Breast epithelium (tissue), 4 donors: ENCODE measurements at regions not wholly inside any gene's neighbourhood (a gene's known extent, or its start where the extent isn't known, plus 50 kb on each side); places are given as distances from the start of the nearest gene placed in this dataset.
"Not testable (repeated sequence)": the region's sequence is repeated elsewhere in the genome, so short reads cannot be mapped to it uniquely, and the experiment has no call there.

Experiments used
- DNase-seq, 2 donors: peaks; one replicate each; pipeline ENCODE4 v3.0.0-alpha.2; 2019; ENCODE audit warnings: low spot score in 2 of 2
- H3K27ac ChIP-seq, 2 donors: fragments of 200-600 bp; sonication (generic) in 1 of 2; one replicate each; pipeline ENCODE4 v1.5.1; 2016 to 2019; ENCODE audit warnings: mild to moderate bottlenecking in 1 of 2
- H3K27me3 ChIP-seq, 2 donors: fragments of 200-600 bp; sonication (generic) in 1 of 2; one replicate each; pipeline versions ENCODE4 v1.5.1 to v1.6.0; 2017 to 2019; ENCODE audit warnings: control low read depth in 1 of 2, mild to moderate bottlenecking in 1 of 2
- H3K36me3 ChIP-seq: fragments of 200-600 bp; one replicate; pipeline ENCODE4 v1.5.1; 2019
- H3K4me1 ChIP-seq, 2 donors: fragments of 200-600 bp; sonication (generic); one replicate each; pipeline ENCODE4 v1.5.1; 2016 to 2019; ENCODE audit warnings: control low read depth in 1 of 2
- H3K4me3 ChIP-seq, 3 donors: fragments of 200-600 bp; sonication (generic); 1 replicate in 2 of 3; 2 replicates in 1 of 3; pipeline ENCODE4 v1.5.1; 2016 to 2019; ENCODE audit warnings: mild to moderate bottlenecking in 3 of 3, moderate library complexity in 2 of 3
- H3K9me3 ChIP-seq, 2 donors: fragments of 200-600 bp; sonication (generic) in 1 of 2; one replicate each; pipeline ENCODE4 v1.5.1; 2016 to 2019; ENCODE audit warnings: control low read depth in 1 of 2
- CTCF ChIP-seq, 3 donors: fragments of 450-650 bp; IDR thresholded peaks; one replicate each; pipeline ENCODE4 v1.5.1; 2016 to 2017; ENCODE audit warnings: antibody characterized with exemption in 3 of 3, mild to moderate bottlenecking in 3 of 3, moderate library complexity in 3 of 3
- POLR2A ChIP-seq: fragments of 450-650 bp; IDR thresholded peaks from one replicate; pipeline ENCODE4 v1.6.1; 2016; ENCODE audit warnings: antibody characterized with exemption, mild to moderate bottlenecking, moderate library complexity
- POLR2AphosphoS5 ChIP-seq, 3 donors: sonication (generic); formaldehyde crosslinking; IDR thresholded peaks; one replicate each; pipeline ENCODE4 v1.6.1; 2017; ENCODE audit warnings: antibody characterized with exemption in 3 of 3
- intact Hi-C: fragments of 100-400 bp; cut with DNase I; formaldehyde crosslinking; loops from one replicate; pipeline ENCODE4 v1.15.1; 2023; ENCODE audit warnings: low total_unique reads

GRCh38 chr4:106775636-106776035 lies 260.5 kb downstream of the DKK2 start:
- Histone ChIP-seq H3K27me3 (no peaks in the 10 kb centered on the region), H3K36me3 (no peaks in the 10 kb centered on the region), H3K9me3 (no peaks in the 10 kb centered on the region), H3K4me3 (no peak overlapping the region), H3K27ac (no peak overlapping the region), H3K4me1 (no peaks in the 10 kb centered on the region)
- no peak for TF ChIP-seq CTCF (IDR thresholded peaks at IDR 0.05)
- no peak for TF ChIP-seq POLR2AphosphoS5 (IDR thresholded peaks at IDR 0.05)
- no peak for TF ChIP-seq POLR2A
- DNase-seq, result no peak
- intact Hi-C loops, result no loop called here

GRCh38 chr4:106774055-106774454 lies 262.1 kb downstream of the DKK2 start:
- DNase-seq, H3K36me3 ChIP-seq, H3K4me3 ChIP-seq, H3K9me3 ChIP-seq, H3K4me1 ChIP-seq, intact Hi-C loops, H3K27me3 ChIP-seq, H3K27ac ChIP-seq: not testable (repeated sequence)

- Histone ChIP-seq H3K27ac (no peak overlapping the region), H3K36me3 (no peaks in the 10 kb centered on the region), H3K9me3 (peaks cover 0 to 17% of the 10 kb centered on the region in 2 donors), H3K27me3 (no peaks in the 10 kb centered on the region), H3K4me1 (no peaks in the 10 kb centered on the region), H3K4me3 (no peak overlapping the region)
- TF ChIP-seq CTCF (IDR thresholded peaks at IDR 0.05) (no peak), POLR2A (no peak), POLR2AphosphoS5 (IDR thresholded peaks at IDR 0.05) (no peak)
- DNase-seq, result no peak
- intact Hi-C loops, result no loop called here
Measured at GRCh38 chr4:106773076-106773905, 262.8 kb downstream of the DKK2 start.

GRCh38 chr4:106767991-106768390 lies 268.1 kb downstream of the DKK2 start:
- H3K4me3 ChIP-seq, result no peak overlapping the region
- intact Hi-C loops, result no loop called here
- DNase-seq, result no peak

GRCh38 chr4:106766519-106766918 lies 269.6 kb downstream of the DKK2 start:
- Histone ChIP-seq H3K27ac (no peak overlapping the region), H3K36me3 (no peaks in the 10 kb centered on the region), H3K4me1 (no peaks in the 10 kb centered on the region), H3K27me3 (no peaks in the 10 kb centered on the region), H3K4me3 (no peak overlapping the region), H3K9me3 (peaks cover 0 to 18% of the 10 kb centered on the region in 2 donors)
- DNase-seq, result no peak
- TF ChIP-seq CTCF (IDR thresholded peaks at IDR 0.05) (no peak), POLR2A (no peak), POLR2AphosphoS5 (IDR thresholded peaks at IDR 0.05) (no peak)
- intact Hi-C loops, result no loop called here

More at GRCh38 chr4:106767991-106768390, 268.1 kb downstream of the DKK2 start:
- no peaks in the 10 kb centered on the region for H3K4me1 ChIP-seq
- H3K27me3 ChIP-seq, result no peaks in the 10 kb centered on the region
- H3K9me3 ChIP-seq, result peaks cover 0 to 18% of the 10 kb centered on the region in 2 donors
- no peaks in the 10 kb centered on the region for H3K36me3 ChIP-seq
- TF ChIP-seq POLR2AphosphoS5 (IDR thresholded peaks at IDR 0.05) (no peak), CTCF (IDR thresholded peaks at IDR 0.05) (no peak), POLR2A (no peak)
- no peak overlapping the region for H3K27ac ChIP-seq
